Effector memory CD8-positive, alpha-beta T cell (primary cell): ENCODE measurements at regions not wholly inside any gene's neighbourhood (a gene's known extent, or its start where the extent isn't known, plus 50 kb on each side); places are given as distances from the start of the nearest gene placed in this dataset.

ENCODE experiments used
- ATAC-seq: fragments of 150-1000 bp; cut with Tn5 transposase; replicated peaks from 2 replicates; pipeline ENCODE4 v1.10.0; 2021; ENCODE audit warnings: mild to moderate bottlenecking, moderate library complexity
- DNase-seq, 3 experiments: peaks; one replicate each; pipeline ENCODE4 v3.0.0; 2021
- H3K27ac Mint-ChIP-seq, 2 donors: one replicate each; pipeline ENCODE4 v1.8.0; 2022; ENCODE audit warnings: mild to moderate bottlenecking in 2 of 2, mixed read lengths in 2 of 2, moderate library complexity in 2 of 2
- H3K27me3 Mint-ChIP-seq, 2 donors: one replicate each; pipeline ENCODE4 v1.8.0; 2022; ENCODE audit warnings: mixed read lengths in 2 of 2
- H3K36me3 Mint-ChIP-seq: one replicate; pipeline ENCODE4 v1.8.0; 2022; ENCODE audit warnings: mild to moderate bottlenecking, moderate library complexity, mixed read lengths; ENCODE audit not compliant: insufficient read depth
- H3K4me1 Mint-ChIP-seq, 2 donors: one replicate each; pipeline ENCODE4 v1.8.0; 2022; ENCODE audit warnings: low read depth in 2 of 2, mixed read lengths in 2 of 2
- H3K4me3 Mint-ChIP-seq, 2 donors: one replicate each; pipeline ENCODE4 v1.8.0; 2022; ENCODE audit warnings: mild to moderate bottlenecking in 2 of 2, mixed read lengths in 2 of 2, moderate library complexity in 2 of 2
- H3K9me3 Mint-ChIP-seq, 2 donors: one replicate each; pipeline ENCODE4 v1.8.0; 2022; ENCODE audit warnings: mixed read lengths in 2 of 2

GRCh38 chr2:128495996-128496547 lies 177.4 kb upstream of the HS6ST1 start:
- Mint-ChIP-seq H3K27me3 (peaks cover 14 to 40% of the 10 kb centered on the region in 2 donors), H3K27ac (no peak overlapping the region), H3K4me1 (peaks cover 0 to 3% of the 10 kb centered on the region in 2 donors), H3K9me3 (peaks cover 2 to 7% of the 10 kb centered on the region in 2 donors), H3K4me3 (no peak overlapping the region), H3K36me3 (no peaks in the 10 kb centered on the region)
- no peak for DNase-seq
- ATAC-seq = no peak

DNA sequence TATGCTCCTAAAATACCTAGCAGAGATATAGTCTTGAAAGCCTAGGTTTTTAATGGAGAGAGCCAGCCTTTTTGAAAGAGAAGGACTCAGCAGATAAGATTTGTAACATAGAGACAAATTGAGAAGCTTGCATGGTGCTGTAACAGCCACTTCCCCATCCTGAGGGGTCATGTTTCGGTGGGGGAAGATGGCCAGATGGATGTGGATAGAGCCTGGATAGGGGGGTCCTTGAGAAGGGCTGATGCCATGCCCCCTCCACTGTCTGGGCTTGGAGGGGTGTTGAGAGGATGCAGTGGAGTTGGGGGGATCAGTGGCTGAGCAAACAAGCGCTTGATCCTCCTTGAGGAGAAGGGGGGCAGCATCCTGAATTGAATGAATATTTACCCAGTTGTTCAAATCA lies 178.0 kb upstream of the HS6ST1 start:
- Mint-ChIP-seq H3K36me3 (no peaks in the 10 kb centered on the region), H3K4me1 (peaks cover 0 to 3% of the 10 kb centered on the region in 2 donors), H3K27me3 (peaks cover 8 to 38% of the 10 kb centered on the region in 2 donors), H3K9me3 (peaks cover 2 to 7% of the 10 kb centered on the region in 2 donors), H3K27ac (no peak overlapping the region), H3K4me3 (no peak overlapping the region)
- DNase-seq (no peak), ATAC-seq (no peak)

GRCh38 chr2:128497461-128497860 lies 178.8 kb upstream of the HS6ST1 start:
- Mint-ChIP-seq H3K9me3 (peaks cover 2 to 6% of the 10 kb centered on the region in 2 donors), H3K36me3 (no peaks in the 10 kb centered on the region), H3K27me3 (peaks cover 12 to 42% of the 10 kb centered on the region in 2 donors), H3K4me1 (peaks cover 0 to 3% of the 10 kb centered on the region in 2 donors), H3K4me3 (no peak overlapping the region), H3K27ac (no peak overlapping the region)
- ATAC-seq (no peak), DNase-seq (no peak)

- Mint-ChIP-seq H3K4me3 (no peak overlapping the region), H3K9me3 (no peaks in the 10 kb centered on the region), H3K4me1 (peaks cover 0 to 3% of the 10 kb centered on the region in 2 donors), H3K27ac (no peak overlapping the region), H3K36me3 (no peaks in the 10 kb centered on the region), H3K27me3 (peaks cover 12 to 49% of the 10 kb centered on the region in 2 donors)
- ATAC-seq (no peak), DNase-seq (no peak)
These were observed 179.4 kb upstream of the HS6ST1 start for GRCh38 chr2:128498086-128498485.

GRCh38 chr2:128498589-128498988 lies 179.9 kb upstream of the HS6ST1 start:
- peaks cover 12 to 50% of the 10 kb centered on the region in 2 donors for H3K27me3 Mint-ChIP-seq
- no peak for ATAC-seq
- H3K27ac Mint-ChIP-seq = peak overlapping the region in 1 of 2 donors; percentile 68
- H3K9me3 Mint-ChIP-seq = no peaks in the 10 kb centered on the region
- H3K4me3 Mint-ChIP-seq = no peak overlapping the region
- H3K36me3 Mint-ChIP-seq = no peaks in the 10 kb centered on the region
- H3K4me1 Mint-ChIP-seq = peaks cover 0 to 3% of the 10 kb centered on the region in 2 donors
- DNase-seq = no peak

DNA sequence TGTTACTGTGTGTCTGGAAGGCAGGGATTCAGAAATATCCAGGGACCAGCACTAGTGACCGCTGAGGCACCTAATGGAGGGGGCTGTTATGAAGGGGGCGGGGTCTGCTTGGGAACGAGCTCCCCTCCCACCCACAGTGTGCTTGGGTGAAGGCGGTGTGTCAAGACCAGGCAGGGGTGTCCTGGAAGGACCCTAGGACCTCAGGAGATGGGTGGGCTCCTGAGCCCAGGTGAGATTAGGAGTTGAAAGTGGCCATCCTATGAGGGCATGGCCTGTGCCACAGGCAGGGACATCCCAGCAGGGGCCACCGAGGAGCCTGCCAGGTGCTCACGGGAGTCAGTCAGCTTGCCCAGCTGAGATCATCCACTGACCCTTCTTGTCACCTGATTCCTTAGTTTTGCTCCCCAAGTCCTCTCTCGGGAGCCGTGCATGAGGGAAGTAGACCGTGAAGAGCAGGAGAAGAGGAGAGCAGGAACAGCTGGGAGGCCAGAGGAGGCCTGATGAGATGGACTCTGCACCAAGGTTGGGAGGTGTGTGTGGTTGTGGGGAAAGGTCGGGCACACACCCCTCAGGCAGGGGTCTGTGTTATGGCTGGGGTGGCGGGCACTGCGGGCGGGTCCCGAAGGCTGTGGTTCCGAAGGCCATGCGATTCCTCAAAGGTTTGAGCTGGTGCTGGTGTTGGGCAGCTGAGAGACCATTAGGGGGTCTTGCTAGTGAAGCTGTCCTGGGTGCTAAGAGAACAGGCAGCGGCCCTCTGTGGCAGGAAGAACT lies 180.9 kb upstream of the HS6ST1 start:
- no peak overlapping the region for H3K4me3 Mint-ChIP-seq
- peaks cover 12 to 50% of the 10 kb centered on the region in 2 donors for H3K27me3 Mint-ChIP-seq
- no peak overlapping the region for H3K27ac Mint-ChIP-seq
- ATAC-seq (no peak), DNase-seq (no peak)
- no peaks in the 10 kb centered on the region for H3K9me3 Mint-ChIP-seq
- peaks cover 0 to 3% of the 10 kb centered on the region in 2 donors for H3K4me1 Mint-ChIP-seq
- no peaks in the 10 kb centered on the region for H3K36me3 Mint-ChIP-seq

DNA sequence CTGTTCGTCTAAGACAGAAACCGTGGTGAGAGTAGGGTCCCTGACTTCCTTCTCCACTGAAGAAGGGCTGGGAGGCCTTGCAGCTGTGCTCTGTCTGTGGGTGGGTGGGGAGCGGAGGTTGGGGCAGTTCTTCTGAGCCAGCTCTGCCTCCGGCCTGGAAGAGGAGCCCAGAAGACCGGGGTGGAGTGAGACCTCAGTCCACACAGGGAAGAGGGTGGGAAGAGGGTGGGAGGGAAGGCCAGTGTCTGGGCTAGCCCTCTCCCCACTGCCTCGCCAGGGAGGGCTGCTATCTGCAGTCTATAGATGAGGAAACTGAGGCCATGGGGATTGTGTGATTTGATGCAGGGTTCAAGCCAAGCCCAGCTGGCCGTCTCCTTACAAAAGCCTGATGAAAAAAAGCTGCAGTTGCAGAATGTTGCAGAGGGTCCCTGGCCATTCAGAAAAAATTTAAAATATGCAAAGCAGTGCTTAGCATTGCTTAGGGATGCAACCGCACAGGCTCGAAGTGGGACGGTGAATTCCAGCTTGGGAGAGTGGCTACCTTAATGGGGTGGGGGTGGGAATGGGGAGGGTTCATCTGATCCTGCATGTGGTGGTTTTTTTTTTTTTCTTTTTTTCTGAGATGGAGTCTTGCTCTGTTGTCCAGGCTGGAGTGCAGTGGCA lies 181.6 kb upstream of the HS6ST1 start:
- Mint-ChIP-seq H3K27ac (no peak overlapping the region), H3K4me1 (peaks cover 0 to 6% of the 10 kb centered on the region in 2 donors), H3K4me3 (no peak overlapping the region), H3K9me3 (no peaks in the 10 kb centered on the region), H3K27me3 (peaks cover 12 to 56% of the 10 kb centered on the region in 2 donors), H3K36me3 (no peaks in the 10 kb centered on the region)
- DNase-seq (no peak), ATAC-seq (no peak)

- DNase-seq (no peak), ATAC-seq (no peak)
- no peaks in the 10 kb centered on the region for H3K36me3 Mint-ChIP-seq
- no peak overlapping the region for H3K27ac Mint-ChIP-seq
- peaks cover 12 to 64% of the 10 kb centered on the region in 2 donors for H3K27me3 Mint-ChIP-seq
- no peaks in the 10 kb centered on the region for H3K9me3 Mint-ChIP-seq
- H3K4me3 Mint-ChIP-seq = no peak overlapping the region
- peaks cover 0 to 6% of the 10 kb centered on the region in 2 donors for H3K4me1 Mint-ChIP-seq
These were observed 182.5 kb upstream of the HS6ST1 start for GRCh38 chr2:128501006-128501690.

DNA sequence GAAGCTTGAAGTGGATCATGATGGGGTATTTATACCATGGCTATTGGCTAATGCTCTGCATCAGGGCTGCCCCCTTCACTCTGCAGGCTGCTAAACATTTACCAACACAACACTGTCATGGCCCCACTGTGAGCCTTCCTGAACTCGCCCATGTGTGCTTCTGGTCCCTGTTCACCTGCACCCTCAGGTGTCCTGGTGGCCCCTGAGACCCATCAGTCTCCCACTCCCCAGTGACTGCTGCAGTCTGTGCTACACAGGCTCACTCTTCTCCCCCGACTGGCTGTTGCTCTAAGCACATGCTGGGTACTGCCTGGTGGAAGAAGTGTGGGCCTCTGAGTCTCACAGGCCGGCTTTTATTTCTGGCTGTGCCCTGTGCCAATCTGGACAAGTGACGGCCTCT lies 183.0 kb upstream of the HS6ST1 start:
- peaks cover 12 to 70% of the 10 kb centered on the region in 2 donors for H3K27me3 Mint-ChIP-seq
- H3K27ac Mint-ChIP-seq = no peak overlapping the region
- no peaks in the 10 kb centered on the region for H3K36me3 Mint-ChIP-seq
- peaks cover 0 to 6% of the 10 kb centered on the region in 2 donors for H3K4me1 Mint-ChIP-seq
- DNase-seq (no peak), ATAC-seq (no peak)
- H3K4me3 Mint-ChIP-seq = no peak overlapping the region
- H3K9me3 Mint-ChIP-seq = no peaks in the 10 kb centered on the region

- Mint-ChIP-seq H3K9me3 (no peaks in the 10 kb centered on the region), H3K27ac (no peak overlapping the region), H3K4me1 (peaks cover 0 to 6% of the 10 kb centered on the region in 2 donors), H3K36me3 (no peaks in the 10 kb centered on the region), H3K4me3 (no peak overlapping the region), H3K27me3 (peaks cover 12 to 75% of the 10 kb centered on the region in 2 donors)
- ATAC-seq = no peak
- no peak for DNase-seq
These were observed 183.5 kb upstream of the HS6ST1 start for GRCh38 chr2:128502200-128502599.

DNA sequence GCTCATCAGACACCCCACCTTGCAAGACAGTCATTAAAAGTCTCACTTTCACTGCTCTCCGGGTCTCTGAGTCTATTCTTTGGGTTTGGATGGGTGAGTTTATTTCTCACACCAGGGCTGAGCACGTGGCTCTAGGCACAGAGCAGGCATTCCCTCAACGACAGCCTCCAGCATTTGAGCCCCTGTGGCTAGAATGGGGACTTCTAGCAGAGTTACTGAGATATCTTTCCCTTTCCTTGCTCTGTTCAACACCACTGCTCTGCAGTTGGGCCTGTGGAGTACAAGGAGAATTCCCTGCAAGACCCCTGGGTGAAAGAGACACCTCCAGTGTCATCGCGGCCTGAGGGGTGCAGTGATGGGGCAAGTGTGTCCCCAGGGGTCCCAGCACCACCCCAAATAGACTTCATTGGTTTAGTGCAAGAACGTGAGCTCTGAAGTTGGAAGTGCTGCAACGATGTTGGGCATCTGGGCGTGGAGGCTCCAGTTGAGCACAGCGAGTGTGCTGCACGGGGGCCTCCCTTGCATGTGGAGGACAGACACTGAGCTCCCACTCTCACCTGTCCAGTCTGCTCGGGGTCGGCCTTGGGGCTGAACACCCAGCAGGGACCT lies 184.1 kb upstream of the HS6ST1 start:
- DNase-seq = no peak

DNA sequence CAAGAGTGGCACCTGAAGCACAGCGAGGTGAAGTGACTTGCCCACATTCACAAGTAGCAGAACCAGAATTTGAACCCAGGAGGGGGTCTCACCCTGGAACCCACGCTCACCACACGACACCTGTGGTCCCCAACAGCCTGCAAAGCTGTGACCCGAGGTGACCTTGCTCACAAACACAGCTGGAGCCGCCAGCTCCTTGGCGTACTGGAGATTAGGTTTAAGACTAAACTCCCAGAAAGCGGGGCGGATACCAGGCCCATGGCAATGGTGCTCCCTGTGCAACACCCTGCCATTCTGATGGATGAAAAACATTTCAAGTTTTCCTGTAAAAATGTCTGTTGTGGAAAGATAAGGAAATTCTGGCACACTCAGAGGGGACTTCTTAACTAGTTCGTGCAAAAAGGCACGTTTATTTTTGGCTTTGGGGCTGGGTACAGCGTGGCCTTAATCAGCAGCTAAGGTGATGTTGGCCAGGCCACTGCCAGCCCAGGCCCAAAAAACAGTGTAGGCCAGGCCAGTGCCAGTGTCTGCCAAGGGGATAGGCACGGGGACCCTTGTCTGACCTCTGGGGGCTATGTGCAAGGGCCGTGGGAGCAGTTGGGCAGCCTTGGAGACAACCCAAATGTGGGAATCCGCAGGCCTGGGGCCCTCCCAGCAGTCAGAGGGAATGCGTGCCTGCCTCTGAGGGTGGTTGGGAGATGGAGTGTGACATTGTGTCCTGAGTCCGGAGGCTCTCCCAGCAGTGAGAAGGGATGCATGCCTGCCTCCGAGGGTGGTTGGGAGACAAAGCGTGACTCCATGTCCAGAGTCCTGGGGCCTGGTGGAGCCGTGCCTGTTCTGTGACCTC lies 185.0 kb upstream of the HS6ST1 start:
- peaks cover 12 to 70% of the 10 kb centered on the region in 2 donors for H3K27me3 Mint-ChIP-seq
- no peak overlapping the region for H3K4me3 Mint-ChIP-seq
- H3K27ac Mint-ChIP-seq = no peak overlapping the region
- H3K36me3 Mint-ChIP-seq = no peaks in the 10 kb centered on the region
- no peak for DNase-seq
- H3K4me1 Mint-ChIP-seq = peaks cover 0 to 6% of the 10 kb centered on the region in 2 donors
- H3K9me3 Mint-ChIP-seq = no peaks in the 10 kb centered on the region
- no peak for ATAC-seq

More for the DNA sequence above, 184.1 kb upstream of the HS6ST1 start:
- no peak overlapping the region for H3K4me3 Mint-ChIP-seq
- no peak overlapping the region for H3K27ac Mint-ChIP-seq
- no peaks in the 10 kb centered on the region for H3K9me3 Mint-ChIP-seq
- ATAC-seq = no peak
- peaks cover 12 to 76% of the 10 kb centered on the region in 2 donors for H3K27me3 Mint-ChIP-seq
- peaks cover 0 to 6% of the 10 kb centered on the region in 2 donors for H3K4me1 Mint-ChIP-seq
- no peaks in the 10 kb centered on the region for H3K36me3 Mint-ChIP-seq
